ENCODE measurements at regions not wholly inside any gene's neighbourhood (a gene's known extent, or its start where the extent isn't known, plus 50 kb on each side); places are given as distances from the start of the nearest gene placed in this dataset.

- DNase-seq (ENCODE audit: low read depth in 3 of 3) = no peak
Observed at GRCh38 chr4:129410115-129410514, 314.2 kb downstream of the C4orf33 start.

- no peak for DNase-seq (ENCODE audit: low read depth in 3 of 3)
Observed at GRCh38 chr4:129415004-129415403, 319.1 kb downstream of the C4orf33 start.

- no peak for DNase-seq (ENCODE audit: low read depth in 3 of 3)
Observed at GRCh38 chr4:129420637-129421036, 324.7 kb downstream of the C4orf33 start.

GRCh38 chr4:129422277-129422676 is 326.3 kb downstream of the C4orf33 start:
- DNase-seq (ENCODE audit: low read depth in 3 of 3) = no peak

- no peak for DNase-seq (ENCODE audit: low read depth in 3 of 3)
Observed at GRCh38 chr4:129428454-129428853, 332.5 kb downstream of the C4orf33 start.

GRCh38 chr4:129429581-129430320 is 333.8 kb downstream of the C4orf33 start:
- no peak for DNase-seq (ENCODE audit: low read depth in 3 of 3)

GRCh38 chr4:129437347-129437746 is 341.4 kb downstream of the C4orf33 start:
- DNase-seq (ENCODE audit: low read depth in 3 of 3) = no peak

GRCh38 chr4:129438456-129438981 is 342.6 kb downstream of the C4orf33 start:
- DNase-seq (ENCODE audit: low read depth in 3 of 3) = no peak

GRCh38 chr4:129446074-129446473 is 350.1 kb downstream of the C4orf33 start:
- DNase-seq (ENCODE audit: low read depth in 3 of 3) = no peak

GRCh38 chr4:129453524-129454200 is 357.7 kb downstream of the C4orf33 start:
- DNase-seq (ENCODE audit: low read depth in 3 of 3) = no peak

GRCh38 chr4:129455482-129455881 is 359.5 kb downstream of the C4orf33 start:
- DNase-seq (ENCODE audit: low read depth in 3 of 3) = no peak

GRCh38 chr4:129468624-129469023 is 372.7 kb downstream of the C4orf33 start:
- no peak for DNase-seq (ENCODE audit: low read depth in 3 of 3)

- DNase-seq (ENCODE audit: low read depth in 3 of 3) = no peak
Observed at GRCh38 chr4:129474698-129475097, 378.7 kb downstream of the C4orf33 start.

GRCh38 chr4:129481107-129481506 is 385.2 kb downstream of the C4orf33 start:
- DNase-seq (ENCODE audit: low read depth in 3 of 3) = no peak

- no peak for DNase-seq (ENCODE audit: low read depth in 3 of 3)
Observed at GRCh38 chr4:129488427-129488826, 392.5 kb downstream of the C4orf33 start.

- DNase-seq (ENCODE audit: low read depth in 3 of 3) = no peak
Observed at GRCh38 chr4:129490516-129490915, 394.6 kb downstream of the C4orf33 start.

GRCh38 chr4:129498626-129499025 is 402.7 kb downstream of the C4orf33 start:
- no peak for DNase-seq (ENCODE audit: low read depth in 3 of 3)

- no peak for DNase-seq (ENCODE audit: low read depth in 3 of 3)
Observed at GRCh38 chr4:129514852-129515251, 418.9 kb downstream of the C4orf33 start.

GRCh38 chr4:129515356-129515755 is 419.4 kb downstream of the C4orf33 start:
- DNase-seq (ENCODE audit: low read depth in 3 of 3) = no peak

GRCh38 chr4:129526812-129527211 is 430.9 kb downstream of the C4orf33 start:
- DNase-seq (ENCODE audit: low read depth in 3 of 3) = no peak

GRCh38 chr4:129531253-129531652 is 435.3 kb downstream of the C4orf33 start:
- DNase-seq (ENCODE audit: low read depth in 3 of 3) = no peak

GRCh38 chr4:129532573-129532972 is 436.6 kb downstream of the C4orf33 start:
- DNase-seq (ENCODE audit: low read depth in 3 of 3) = no peak

GRCh38 chr4:129543299-129543698 is 447.3 kb downstream of the C4orf33 start:
- no peak for DNase-seq (ENCODE audit: low read depth in 3 of 3)
